ENCODE measurements at regions not wholly inside any gene's neighbourhood (a gene's known extent, or its start where the extent isn't known, plus 50 kb on each side); places are given as distances from the start of the nearest gene placed in this dataset.

GRCh38 chr6:113047148-113047547 lies 700.0 kb downstream of the RFPL4B start:
- no peak overlapping the region for H3K27ac ChIP-seq
- no peak for TF ChIP-seq CTCF (IDR thresholded peaks at IDR 0.05)
- intact Hi-C loops (cut with DNase I), result no loop called here

GRCh38 chr6:113047932-113048331 lies 700.8 kb downstream of the RFPL4B start:
- H3K36me3 ChIP-seq, result no peaks in the 10 kb centered on the region
- H3K9me3 ChIP-seq, result no peaks in the 10 kb centered on the region
- DNase-seq (no peak), ATAC-seq (no peak)
- H3K27ac ChIP-seq, result no peak overlapping the region
- intact Hi-C loops (cut with DNase I), result no loop called here
- H3K4me3 ChIP-seq, result no peak overlapping the region
- no peak for TF ChIP-seq CTCF (IDR thresholded peaks at IDR 0.05)
- H3K4me1 ChIP-seq, result no peaks in the 10 kb centered on the region
- no peaks in the 10 kb centered on the region for H3K27me3 ChIP-seq (ENCODE audit: low read depth)

More at GRCh38 chr6:113047148-113047547, 700.0 kb downstream of the RFPL4B start:
- Histone ChIP-seq H3K4me3 (no peak overlapping the region), H3K36me3 (no peaks in the 10 kb centered on the region), H3K27me3 (ENCODE audit: low read depth) (no peaks in the 10 kb centered on the region), H3K4me1 (no peaks in the 10 kb centered on the region), H3K9me3 (no peaks in the 10 kb centered on the region)
- ATAC-seq (no peak), DNase-seq (no peak)

GRCh38 chr6:113048741-113049140 lies 701.6 kb downstream of the RFPL4B start:
- TF ChIP-seq CTCF (IDR thresholded peaks at IDR 0.05), result no peak
- H3K27me3 ChIP-seq (ENCODE audit: low read depth), result no peaks in the 10 kb centered on the region
- intact Hi-C loops (cut with DNase I), result no loop called here
- ATAC-seq (no peak), DNase-seq (no peak)
- no peak overlapping the region for H3K4me3 ChIP-seq
- H3K36me3 ChIP-seq, result no peaks in the 10 kb centered on the region
- H3K27ac ChIP-seq, result no peak overlapping the region
- H3K9me3 ChIP-seq, result no peaks in the 10 kb centered on the region
- no peaks in the 10 kb centered on the region for H3K4me1 ChIP-seq

GRCh38 chr6:113049190-113049589 lies 702.1 kb downstream of the RFPL4B start:
- no peaks in the 10 kb centered on the region for H3K36me3 ChIP-seq
- no peak for TF ChIP-seq CTCF (IDR thresholded peaks at IDR 0.05)
- no peaks in the 10 kb centered on the region for H3K4me1 ChIP-seq
- DNase-seq (no peak), ATAC-seq (no peak)
- no peak overlapping the region for H3K27ac ChIP-seq
- intact Hi-C loops (cut with DNase I), result no loop called here
- no peaks in the 10 kb centered on the region for H3K9me3 ChIP-seq
- H3K27me3 ChIP-seq (ENCODE audit: low read depth), result no peaks in the 10 kb centered on the region
- H3K4me3 ChIP-seq, result no peak overlapping the region

- Histone ChIP-seq H3K4me1 (no peaks in the 10 kb centered on the region), H3K27me3 (ENCODE audit: low read depth) (no peaks in the 10 kb centered on the region), H3K36me3 (no peaks in the 10 kb centered on the region), H3K9me3 (no peaks in the 10 kb centered on the region), H3K4me3 (no peak overlapping the region), H3K27ac (no peak overlapping the region)
- ATAC-seq, result no peak
- no peak for TF ChIP-seq CTCF (IDR thresholded peaks at IDR 0.05)
- intact Hi-C loops (cut with DNase I), result no loop called here
- DNase-seq, result no peak
Measured at GRCh38 chr6:113050010-113050858, 703.1 kb downstream of the RFPL4B start.
